ENCODE measurements at regions not wholly inside any gene's neighbourhood (a gene's known extent, or its start where the extent isn't known, plus 50 kb on each side); places are given as distances from the start of the nearest gene placed in this dataset.
A peak's percentile ranks its signal among the peaks of the same experiment; 100 is the strongest.

DNA sequence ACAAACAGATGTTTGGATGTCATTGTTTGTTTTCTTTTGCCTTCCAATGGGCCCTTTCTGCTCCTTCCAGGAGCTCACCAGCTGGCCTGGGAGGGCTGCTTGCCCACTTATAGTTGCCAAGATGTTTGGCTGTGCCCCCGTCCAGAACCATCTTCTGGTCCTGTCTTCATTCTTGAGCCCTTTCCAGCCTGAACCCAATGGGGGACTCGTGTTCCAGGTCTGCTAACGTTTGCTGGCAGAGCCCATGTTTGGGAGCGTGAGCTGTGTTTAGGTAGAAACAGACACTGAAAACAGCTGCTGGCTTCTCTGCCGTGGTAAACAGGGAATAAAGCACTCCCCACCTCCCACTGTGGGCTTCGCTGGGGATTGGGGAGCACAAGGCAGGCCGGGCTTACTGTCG, 83.2 kb upstream of the SYT13 start:
- Histone ChIP-seq H3K4me1 (ENCODE audit: insufficient read depth, insufficient read length) (peaks cover 3% of the 10 kb centered on the region), H3K9ac (ENCODE audit: insufficient read length, low read depth) (no peak overlapping the region), H3K9me3 (ENCODE audit: insufficient read depth, low read length) (no peaks in the 10 kb centered on the region), H3K27me3 (ENCODE audit: insufficient read depth, insufficient read length) (peaks cover 22% of the 10 kb centered on the region), H3K36me3 (ENCODE audit: insufficient read depth, insufficient read length, low read length) (no peaks in the 10 kb centered on the region), H3K4me3 (ENCODE audit: insufficient read length, low read depth) (no peak overlapping the region)
- TF ChIP-seq YY1 (IDR thresholded peaks at IDR 0.05; ENCODE audit: insufficient read depth, insufficient read length) (no peak), ZNF274 (IDR thresholded peaks at IDR 0.05; ENCODE audit: low read depth, low read length) (no peak), SUZ12 (IDR thresholded peaks at IDR 0.05; ENCODE audit: extremely low read depth, insufficient read depth, insufficient read length) (no peak)
- no peak for DNase-seq (ENCODE audit: low read depth, low spot score)

- no peak for TF ChIP-seq ZNF274 (IDR thresholded peaks at IDR 0.05; ENCODE audit: low read depth, low read length)
- no peak for TF ChIP-seq SUZ12 (IDR thresholded peaks at IDR 0.05; ENCODE audit: extremely low read depth, insufficient read depth, insufficient read length)
- TF ChIP-seq YY1 (IDR thresholded peaks at IDR 0.05; ENCODE audit: insufficient read depth, insufficient read length): no peak
- H3K4me3 ChIP-seq (ENCODE audit: insufficient read length, low read depth): no peak overlapping the region
- H3K4me1 ChIP-seq (ENCODE audit: insufficient read depth, insufficient read length): peaks cover 3% of the 10 kb centered on the region
- H3K9ac ChIP-seq (ENCODE audit: insufficient read length, low read depth): no peak overlapping the region
- no peak for DNase-seq (ENCODE audit: low read depth, low spot score)
- no peaks in the 10 kb centered on the region for H3K36me3 ChIP-seq (ENCODE audit: insufficient read depth, insufficient read length, low read length)
- peaks cover 22% of the 10 kb centered on the region for H3K27me3 ChIP-seq (ENCODE audit: insufficient read depth, insufficient read length)
- no peaks in the 10 kb centered on the region for H3K9me3 ChIP-seq (ENCODE audit: insufficient read depth, low read length)
Observed at GRCh38 chr11:45368697-45369096, 82.6 kb upstream of the SYT13 start.

- H3K27me3 ChIP-seq (ENCODE audit: insufficient read depth, insufficient read length): peaks cover 12% of the 10 kb centered on the region
- no peak for TF ChIP-seq YY1 (IDR thresholded peaks at IDR 0.05; ENCODE audit: insufficient read depth, insufficient read length)
- no peak for TF ChIP-seq SUZ12 (IDR thresholded peaks at IDR 0.05; ENCODE audit: extremely low read depth, insufficient read depth, insufficient read length)
- TF ChIP-seq ZNF274 (IDR thresholded peaks at IDR 0.05; ENCODE audit: low read depth, low read length): no peak
Observed at GRCh38 chr11:45366619-45367190, 80.6 kb upstream of the SYT13 start.

DNA sequence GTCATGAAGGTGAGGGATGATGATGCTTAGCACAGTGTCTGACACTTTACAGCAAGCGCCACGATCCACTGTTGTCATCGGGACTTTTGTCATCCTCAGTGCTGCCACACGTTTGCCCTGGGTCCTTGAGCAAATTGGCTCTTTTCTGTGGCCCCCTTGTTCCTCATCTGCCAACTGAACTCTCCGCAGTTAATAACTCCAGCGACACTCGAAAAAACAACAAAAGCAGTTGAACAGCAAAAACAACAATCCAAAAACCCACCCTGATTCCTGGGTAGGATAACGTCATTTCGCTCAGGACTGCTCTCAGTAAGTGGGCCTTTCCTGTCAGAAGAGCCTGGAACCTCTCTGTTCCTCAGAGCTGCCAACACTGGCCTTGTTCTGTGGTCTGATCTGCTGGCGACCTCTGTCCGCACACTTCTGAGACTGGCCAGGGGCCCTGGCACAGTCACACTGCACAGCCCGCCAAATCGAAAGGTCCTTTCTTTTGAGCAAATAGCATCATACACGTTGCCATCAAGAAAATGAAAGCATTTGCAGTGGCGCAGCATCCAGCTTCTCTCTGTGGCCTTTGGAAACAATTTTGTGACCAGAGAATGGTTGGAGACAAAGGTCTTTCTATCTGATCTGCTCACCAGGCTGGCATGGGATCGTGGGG, 79.9 kb upstream of the SYT13 start:
- H3K9ac ChIP-seq (ENCODE audit: insufficient read length, low read depth): no peak overlapping the region
- no peaks in the 10 kb centered on the region for H3K36me3 ChIP-seq (ENCODE audit: insufficient read depth, insufficient read length, low read length)
- no peaks in the 10 kb centered on the region for H3K9me3 ChIP-seq (ENCODE audit: insufficient read depth, low read length)
- DNase-seq (ENCODE audit: low read depth, low spot score): no peak
- peaks cover 3% of the 10 kb centered on the region for H3K4me1 ChIP-seq (ENCODE audit: insufficient read depth, insufficient read length)
- no peak for TF ChIP-seq YY1 (IDR thresholded peaks at IDR 0.05; ENCODE audit: insufficient read depth, insufficient read length)
- TF ChIP-seq ZNF274 (IDR thresholded peaks at IDR 0.05; ENCODE audit: low read depth, low read length): no peak
- TF ChIP-seq SUZ12 (IDR thresholded peaks at IDR 0.05; ENCODE audit: extremely low read depth, insufficient read depth, insufficient read length): no peak
- H3K27me3 ChIP-seq (ENCODE audit: insufficient read depth, insufficient read length): peaks cover 12% of the 10 kb centered on the region
- no peak overlapping the region for H3K4me3 ChIP-seq (ENCODE audit: insufficient read length, low read depth)

More at GRCh38 chr11:45366619-45367190, 80.6 kb upstream of the SYT13 start:
- Histone ChIP-seq H3K4me3 (ENCODE audit: insufficient read length, low read depth) (no peak overlapping the region), H3K4me1 (ENCODE audit: insufficient read depth, insufficient read length) (peaks cover 3% of the 10 kb centered on the region), H3K9me3 (ENCODE audit: insufficient read depth, low read length) (no peaks in the 10 kb centered on the region), H3K9ac (ENCODE audit: insufficient read length, low read depth) (no peak overlapping the region), H3K36me3 (ENCODE audit: insufficient read depth, insufficient read length, low read length) (no peaks in the 10 kb centered on the region)
- DNase-seq (ENCODE audit: low read depth, low spot score): no peak

GRCh38 chr11:45362636-45363035, 76.5 kb upstream of the SYT13 start:
- TF ChIP-seq ZNF274 (IDR thresholded peaks at IDR 0.05; ENCODE audit: low read depth, low read length) (no peak), YY1 (IDR thresholded peaks at IDR 0.05; ENCODE audit: insufficient read depth, insufficient read length) (no peak), SUZ12 (IDR thresholded peaks at IDR 0.05; ENCODE audit: extremely low read depth, insufficient read depth, insufficient read length) (no peak)
- H3K4me1 ChIP-seq (ENCODE audit: insufficient read depth, insufficient read length): no peaks in the 10 kb centered on the region
- H3K9ac ChIP-seq (ENCODE audit: insufficient read length, low read depth): no peak overlapping the region
- H3K36me3 ChIP-seq (ENCODE audit: insufficient read depth, insufficient read length, low read length): no peaks in the 10 kb centered on the region
- no peaks in the 10 kb centered on the region for H3K27me3 ChIP-seq (ENCODE audit: insufficient read depth, insufficient read length)
- DNase-seq (ENCODE audit: low read depth, low spot score): no peak
- H3K9me3 ChIP-seq (ENCODE audit: insufficient read depth, low read length): no peaks in the 10 kb centered on the region
- H3K4me3 ChIP-seq (ENCODE audit: insufficient read length, low read depth): no peak overlapping the region

- Histone ChIP-seq H3K9me3 (ENCODE audit: insufficient read depth, low read length) (no peaks in the 10 kb centered on the region), H3K36me3 (ENCODE audit: insufficient read depth, insufficient read length, low read length) (no peaks in the 10 kb centered on the region), H3K4me3 (ENCODE audit: insufficient read length, low read depth) (no peak overlapping the region), H3K27me3 (ENCODE audit: insufficient read depth, insufficient read length) (no peaks in the 10 kb centered on the region), H3K9ac (ENCODE audit: insufficient read length, low read depth) (no peak overlapping the region), H3K4me1 (ENCODE audit: insufficient read depth, insufficient read length) (no peaks in the 10 kb centered on the region)
- TF ChIP-seq YY1 (IDR thresholded peaks at IDR 0.05; ENCODE audit: insufficient read depth, insufficient read length) (no peak), SUZ12 (IDR thresholded peaks at IDR 0.05; ENCODE audit: extremely low read depth, insufficient read depth, insufficient read length) (no peak), ZNF274 (IDR thresholded peaks at IDR 0.05; ENCODE audit: low read depth, low read length) (no peak)
- no peak for DNase-seq (ENCODE audit: low read depth, low spot score)
Observed at GRCh38 chr11:45361551-45361950, 75.4 kb upstream of the SYT13 start.

DNA sequence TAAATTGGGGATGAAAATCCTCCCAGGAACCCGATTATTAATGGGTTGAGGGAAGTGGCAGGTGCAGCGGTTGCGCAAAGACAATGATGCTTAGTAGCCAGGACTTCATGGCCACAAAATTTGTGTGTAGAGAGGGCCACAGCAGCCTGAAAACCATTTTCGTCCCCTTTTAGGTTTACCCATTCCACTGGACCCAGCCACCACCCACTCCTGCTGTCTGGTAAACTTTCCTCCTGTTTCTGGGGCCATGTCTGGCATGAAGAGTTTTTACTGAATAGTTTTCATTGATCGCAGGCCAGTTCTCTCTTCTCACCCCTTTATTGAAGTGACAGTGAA, 69.5 kb upstream of the SYT13 start:
- TF ChIP-seq ZNF274 (IDR thresholded peaks at IDR 0.05; ENCODE audit: low read depth, low read length) (no peak), SUZ12 (IDR thresholded peaks at IDR 0.05; ENCODE audit: extremely low read depth, insufficient read depth, insufficient read length) (no peak), YY1 (IDR thresholded peaks at IDR 0.05; ENCODE audit: insufficient read depth, insufficient read length) (no peak)
- Histone ChIP-seq H3K4me3 (ENCODE audit: insufficient read length, low read depth) (peak overlapping the region; percentile 70), H3K36me3 (ENCODE audit: insufficient read depth, insufficient read length, low read length) (no peaks in the 10 kb centered on the region), H3K4me1 (ENCODE audit: insufficient read depth, insufficient read length) (peaks cover 2% of the 10 kb centered on the region), H3K9me3 (ENCODE audit: insufficient read depth, low read length) (no peaks in the 10 kb centered on the region), H3K9ac (ENCODE audit: insufficient read length, low read depth) (peak overlapping the region; percentile 72), H3K27me3 (ENCODE audit: insufficient read depth, insufficient read length) (no peaks in the 10 kb centered on the region)
- no peak for DNase-seq (ENCODE audit: low read depth, low spot score)

Data from NT2/D1 (cell line).